NCI-H2227 (cell line): ENCODE measurements at regions not wholly inside any gene's neighbourhood (a gene's known extent, or its start where the extent isn't known, plus 50 kb on each side); places are given as distances from the start of the nearest gene placed in this dataset.

ENCODE experiments used
- DNase-seq: peaks from one replicate; lab custom pipeline; 2025; ENCODE audit not compliant: unreplicated experiment; lab: John Stamatoyannopoulos, UW

DNA sequence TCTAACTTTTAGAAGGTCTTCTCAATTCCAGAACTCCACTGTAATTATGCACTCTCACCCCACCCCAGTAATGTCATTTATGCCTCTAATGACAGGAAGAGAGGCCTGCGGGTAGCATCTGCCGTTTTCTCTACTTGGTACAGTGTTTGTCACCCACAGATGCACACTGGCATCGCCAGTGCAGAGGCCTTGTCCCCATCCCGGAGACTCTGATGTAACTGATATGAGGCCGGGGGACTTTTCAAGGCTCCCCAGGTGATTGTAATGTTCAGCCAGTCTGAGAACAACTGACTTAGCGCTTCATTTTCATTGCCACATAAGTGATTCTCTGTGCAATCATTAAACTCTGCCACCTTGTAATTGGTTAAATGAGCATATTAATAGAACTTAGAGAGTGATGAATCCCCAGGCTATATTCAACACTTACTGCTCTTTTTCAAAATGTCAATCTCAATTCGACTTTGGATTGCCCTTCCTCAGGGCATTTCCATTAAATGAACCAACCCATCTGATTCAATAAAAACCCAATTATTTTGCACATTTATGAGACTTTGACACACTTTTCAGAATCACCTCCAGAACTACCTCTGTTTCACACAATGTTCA, 113.2 kb downstream of the HERPUD2 start:
- no peak for DNase-seq

DNA sequence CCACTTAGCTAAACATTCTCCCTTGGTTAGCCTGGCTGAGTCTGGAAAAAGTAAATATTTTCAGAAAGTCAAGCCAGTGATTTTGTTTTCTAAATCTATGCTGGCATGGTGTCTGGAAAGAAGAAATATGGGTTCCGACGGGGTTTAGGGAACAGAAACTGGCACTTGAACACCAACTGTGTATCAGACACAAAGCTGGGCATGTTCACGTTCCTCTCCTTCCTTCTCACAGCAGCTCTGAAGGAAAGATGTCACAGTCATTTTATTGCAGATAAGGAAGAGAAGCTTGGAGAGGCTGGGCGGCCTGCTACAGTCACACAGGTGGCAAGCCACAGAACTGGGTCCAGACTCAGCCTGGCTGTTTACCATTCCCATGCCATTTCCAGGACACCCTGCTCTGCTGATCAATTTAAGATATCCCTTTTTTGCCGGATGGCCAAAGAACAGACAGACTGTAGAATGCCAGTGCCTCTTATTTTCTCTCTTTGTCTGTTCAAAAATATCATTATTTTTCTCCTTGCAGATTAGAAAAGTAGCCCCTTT, 118.8 kb downstream of the HERPUD2 start:
- DNase-seq, result no peak

DNA sequence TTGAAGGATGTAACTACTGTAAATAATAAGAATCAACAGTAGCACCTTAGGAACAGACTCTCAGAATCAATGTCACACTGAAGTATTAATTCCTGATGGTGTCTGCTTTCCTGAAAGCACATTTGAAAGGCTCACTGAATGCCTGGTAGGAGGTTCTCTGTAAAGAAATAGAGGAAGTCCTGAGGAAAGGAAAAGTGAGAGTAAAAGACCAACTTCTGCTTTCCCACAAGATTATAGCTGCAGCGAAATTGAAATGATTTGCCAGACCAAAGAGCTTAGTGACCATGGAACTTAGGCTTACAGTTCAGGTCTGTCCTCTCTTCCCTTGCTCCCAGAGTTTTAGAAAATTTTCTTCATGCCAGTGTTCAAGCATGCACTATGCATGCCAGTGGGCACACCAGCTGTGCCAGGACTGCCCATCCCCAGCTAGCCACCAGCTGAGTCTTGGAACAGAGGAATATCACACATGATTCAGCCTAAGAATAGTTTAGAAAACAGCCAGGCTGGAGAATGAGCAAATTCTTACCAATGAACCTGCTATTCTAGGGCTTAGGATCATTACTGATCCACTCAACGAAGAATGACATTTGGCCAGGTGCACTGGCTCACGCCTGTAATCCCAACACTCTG, 123.2 kb downstream of the HERPUD2 start:
- DNase-seq, result no peak

DNA sequence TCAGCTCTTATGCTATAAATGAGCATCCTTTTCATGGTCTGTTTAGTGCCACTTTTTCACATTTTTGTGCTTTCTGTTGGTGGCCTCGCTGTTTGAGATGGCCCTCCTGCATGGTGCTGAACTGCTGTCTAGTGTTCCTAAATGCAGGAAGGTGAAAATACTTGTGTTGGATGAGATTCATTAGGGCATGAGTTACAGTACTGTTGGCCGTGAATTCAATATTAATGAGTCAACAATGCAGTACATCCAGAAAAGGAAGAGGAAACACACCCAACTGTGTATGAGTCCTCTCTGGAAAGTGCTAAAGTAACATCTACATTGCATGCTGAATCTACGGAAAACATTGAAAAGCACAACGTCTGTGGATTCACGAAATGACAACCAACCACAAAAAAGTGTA, 124.0 kb downstream of the HERPUD2 start:
- DNase-seq, result no peak

DNA sequence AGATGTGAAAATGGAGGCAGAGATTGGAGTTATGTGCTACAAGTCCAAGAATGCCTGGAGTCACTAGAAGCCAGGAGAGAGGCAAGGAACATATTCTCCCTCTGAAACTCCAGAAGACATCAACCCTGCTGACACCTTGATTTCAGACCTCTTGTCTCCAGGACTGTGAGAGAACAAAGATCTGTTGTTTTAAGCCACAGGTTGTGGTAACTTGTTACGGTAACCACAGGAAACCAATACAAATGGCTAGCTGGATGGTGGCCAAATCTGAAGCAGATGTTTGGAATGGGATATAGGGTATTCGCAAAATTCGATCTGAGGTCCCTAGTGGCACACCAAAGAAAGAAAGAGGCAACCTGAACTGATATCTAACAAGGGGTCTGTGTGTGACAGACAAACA, 129.0 kb downstream of the HERPUD2 start:
- DNase-seq, result no peak

DNA sequence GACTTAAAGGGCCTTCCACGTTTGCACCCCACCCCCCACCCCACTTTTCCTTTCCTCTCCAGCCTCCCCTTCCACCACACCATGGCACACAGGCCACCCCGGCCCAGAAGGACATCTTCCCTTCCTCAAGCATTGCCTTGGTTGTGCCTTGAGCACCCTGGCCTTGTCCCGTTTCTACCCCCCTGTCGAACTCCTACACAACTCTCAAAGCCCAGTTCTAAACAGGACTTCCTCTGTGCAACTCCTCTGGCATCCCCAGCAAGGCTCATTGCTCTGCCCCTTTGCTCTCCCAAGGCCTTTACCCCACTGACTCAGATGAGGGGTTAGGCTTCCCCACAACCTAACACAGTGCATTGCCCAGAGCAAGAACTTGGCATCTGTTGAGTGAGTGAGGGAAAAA, 136.1 kb downstream of the HERPUD2 start:
- DNase-seq, result no peak

DNA sequence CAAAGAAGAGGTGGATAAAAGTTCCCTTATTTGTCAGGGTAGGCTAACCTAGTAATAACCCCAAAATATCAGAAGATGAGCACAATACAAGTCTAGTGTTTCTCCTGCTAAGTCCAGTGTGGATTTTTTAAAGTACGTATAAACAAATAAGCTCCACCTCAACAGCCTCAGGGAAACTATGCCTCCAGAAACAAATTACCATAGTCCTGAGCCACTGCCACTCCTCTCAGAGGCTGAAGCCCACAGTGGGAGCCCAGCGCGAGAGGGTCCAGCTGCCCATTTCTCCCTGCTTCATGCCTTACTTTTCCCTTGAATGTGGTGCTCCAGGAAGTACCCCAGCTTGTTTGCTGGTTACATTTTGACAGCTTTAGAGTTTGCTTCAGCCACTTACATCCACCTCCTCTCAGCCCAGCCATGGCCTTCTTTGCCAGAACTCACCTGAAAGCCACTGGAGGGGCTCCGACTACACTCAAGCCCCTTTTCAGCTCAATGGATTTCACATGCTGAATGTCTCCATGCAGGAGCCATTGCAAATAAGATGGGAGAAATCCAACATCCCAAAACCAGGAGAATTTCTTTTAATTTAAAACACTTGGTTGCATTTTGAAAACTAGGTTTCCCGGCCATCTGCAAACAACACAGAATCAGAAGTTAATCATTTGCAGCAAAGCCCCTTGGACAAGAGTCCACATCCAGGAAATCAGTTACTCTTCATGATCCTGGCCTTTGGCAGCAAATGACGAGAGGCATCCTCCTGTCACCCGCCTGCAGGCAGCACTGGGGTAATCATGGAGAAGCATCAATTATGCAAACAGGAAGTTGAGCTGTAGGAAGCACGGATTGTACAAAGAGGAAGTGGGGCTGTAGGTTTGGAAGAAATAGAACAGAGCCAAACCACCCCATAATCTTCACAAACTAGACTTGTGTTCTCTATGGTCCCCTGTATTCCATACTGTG, 138.1 kb downstream of the HERPUD2 start:
- no peak for DNase-seq

DNA sequence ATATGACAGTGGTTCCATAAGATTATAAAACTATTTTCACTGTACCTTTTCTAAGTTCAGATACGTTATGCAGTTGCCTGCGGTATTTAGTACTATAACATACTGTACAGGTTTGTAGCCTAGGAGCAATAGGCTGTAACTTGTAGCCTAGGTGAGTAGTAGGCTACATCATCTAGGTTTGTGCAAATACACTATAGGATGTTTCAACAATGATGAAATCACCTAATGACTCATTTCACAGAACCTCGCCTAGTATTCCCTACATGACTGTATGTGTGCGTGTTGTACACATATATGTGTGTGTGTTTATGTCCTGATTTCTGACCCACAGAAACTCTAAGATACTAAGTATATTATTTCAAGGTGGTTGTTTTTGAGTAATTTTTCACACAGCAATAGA, 139.0 kb downstream of the HERPUD2 start:
- no peak for DNase-seq

DNA sequence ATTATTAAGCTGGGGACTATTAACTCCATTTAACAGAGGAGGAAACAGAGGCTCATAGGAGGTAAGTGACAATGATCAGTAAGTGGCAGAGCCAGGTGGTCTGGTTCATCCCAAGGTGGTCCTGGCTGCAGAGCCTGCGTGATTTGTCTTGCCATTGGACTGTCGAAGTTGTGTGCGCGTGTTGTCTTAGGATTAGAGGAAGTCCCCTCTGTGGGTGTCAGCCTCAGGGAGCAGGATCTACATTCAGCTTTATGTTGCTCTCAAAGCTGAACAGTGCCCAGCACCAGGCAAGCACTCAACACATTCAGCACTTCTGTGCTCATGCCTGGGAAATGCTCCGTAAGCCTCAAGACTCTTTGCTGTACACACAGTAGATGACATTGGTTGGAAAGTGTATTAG, 139.5 kb downstream of the HERPUD2 start:
- DNase-seq, result no peak

DNA sequence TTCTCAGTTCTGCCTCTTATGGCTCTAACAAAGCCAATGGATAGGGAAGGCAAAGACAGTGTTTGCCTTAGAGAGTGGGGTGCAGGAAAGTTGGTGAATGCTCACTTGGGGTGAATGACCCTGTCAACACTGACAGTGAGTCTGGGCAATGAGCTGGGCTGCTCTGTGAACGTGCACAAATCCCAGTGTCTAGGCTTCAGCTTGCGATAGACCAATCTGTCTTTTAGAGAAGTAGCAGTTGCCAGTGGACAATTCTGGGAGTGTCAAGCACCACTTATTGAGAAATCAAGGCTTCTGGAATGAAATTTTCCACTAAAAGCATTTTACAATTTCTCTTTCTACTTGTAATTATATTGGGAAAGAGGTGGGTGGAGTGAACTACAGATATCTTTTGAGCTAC, 141.4 kb downstream of the HERPUD2 start:
- no peak for DNase-seq

DNA sequence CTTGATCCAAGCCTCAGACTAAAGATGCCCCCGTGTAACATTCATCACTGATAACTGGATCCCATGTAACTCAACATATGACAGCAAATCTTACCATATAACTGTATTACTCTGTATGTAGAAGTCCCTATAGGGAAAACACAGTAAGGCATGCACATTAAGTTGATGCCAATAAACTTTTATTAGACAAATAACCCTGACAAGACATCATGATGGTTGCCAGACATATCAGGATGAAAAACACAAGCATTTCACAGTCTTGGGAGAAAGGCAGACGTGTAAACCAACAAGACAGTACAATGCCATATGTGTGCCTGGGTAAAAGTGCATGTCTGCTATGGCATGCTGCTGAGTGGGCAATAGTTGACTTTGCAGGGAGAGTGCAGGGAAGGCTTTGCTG, 142.2 kb downstream of the HERPUD2 start:
- DNase-seq, result no peak

DNA sequence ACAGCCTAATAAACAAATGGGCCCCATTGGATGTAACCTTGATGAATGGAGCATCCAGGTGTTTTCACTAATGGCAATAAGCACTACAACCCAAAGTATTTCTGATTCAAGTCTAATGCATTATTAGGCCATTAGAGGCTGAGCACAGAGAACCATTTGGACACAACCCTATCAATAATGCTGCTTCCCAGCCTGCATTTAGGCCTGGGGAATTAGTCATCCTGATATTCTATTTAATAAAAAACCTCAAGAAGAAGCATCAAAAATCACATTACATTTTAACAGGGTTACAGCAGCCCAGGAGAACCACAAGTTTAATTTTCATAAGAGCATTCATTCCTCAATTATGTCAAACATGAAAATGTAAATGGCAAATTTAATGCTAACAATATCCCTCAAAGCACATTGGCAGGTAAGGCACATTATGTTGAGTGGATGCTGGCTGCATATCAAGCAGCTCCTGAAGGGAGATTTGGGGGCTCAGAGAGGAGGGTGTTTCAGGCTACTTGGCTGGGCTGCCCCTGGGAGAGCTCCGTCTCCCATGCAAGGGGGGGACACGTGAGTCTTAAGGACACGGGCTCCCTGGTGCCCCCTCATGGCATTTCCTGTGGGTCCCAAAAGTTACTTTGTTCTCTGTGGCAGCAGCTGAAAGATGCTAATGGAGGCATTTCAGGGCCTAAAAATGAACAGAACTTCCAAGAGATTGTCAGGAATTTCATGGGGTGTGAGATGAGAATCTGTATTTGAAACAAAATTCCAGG, 143.4 kb downstream of the HERPUD2 start:
- DNase-seq, result no peak

DNA sequence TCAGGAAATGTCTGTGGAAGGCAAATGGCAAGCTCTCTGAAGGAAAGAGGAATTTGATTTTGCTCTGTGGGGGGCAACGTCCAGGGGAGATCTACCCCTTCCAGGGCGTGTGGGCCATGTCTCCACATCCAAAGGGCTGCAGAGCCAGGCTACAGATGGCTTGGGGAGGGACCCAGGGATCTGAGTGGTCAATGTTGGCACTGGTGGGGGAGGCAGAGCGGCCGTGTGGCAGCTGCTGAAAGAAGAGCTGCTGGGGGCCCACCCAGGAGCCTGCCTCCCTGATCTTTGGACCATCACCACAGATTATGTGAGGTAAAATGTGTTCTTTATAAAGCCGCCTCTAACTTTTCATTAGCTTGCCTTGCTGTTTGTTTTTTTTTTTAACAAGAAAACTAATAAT, 144.1 kb downstream of the HERPUD2 start:
- no peak for DNase-seq

DNA sequence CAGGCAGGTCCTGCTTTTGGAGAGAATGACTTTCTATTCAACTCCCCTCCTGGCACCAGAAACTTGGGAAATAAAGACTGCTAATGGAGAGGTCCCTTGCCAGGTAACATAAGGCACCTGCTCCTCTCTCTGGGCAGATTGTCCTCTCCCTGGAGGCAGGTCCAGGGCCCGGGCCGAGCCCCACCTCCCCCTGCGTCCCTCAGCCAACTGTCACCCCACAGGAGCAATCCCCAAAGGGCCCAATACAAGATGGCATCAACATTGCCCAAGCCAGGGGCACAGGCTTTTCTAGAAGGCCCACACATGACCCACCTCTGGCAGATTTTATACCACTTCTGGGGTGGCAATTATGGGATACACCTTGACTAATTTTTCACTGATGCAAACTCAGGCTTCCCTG, 145.2 kb downstream of the HERPUD2 start:
- no peak for DNase-seq

DNA sequence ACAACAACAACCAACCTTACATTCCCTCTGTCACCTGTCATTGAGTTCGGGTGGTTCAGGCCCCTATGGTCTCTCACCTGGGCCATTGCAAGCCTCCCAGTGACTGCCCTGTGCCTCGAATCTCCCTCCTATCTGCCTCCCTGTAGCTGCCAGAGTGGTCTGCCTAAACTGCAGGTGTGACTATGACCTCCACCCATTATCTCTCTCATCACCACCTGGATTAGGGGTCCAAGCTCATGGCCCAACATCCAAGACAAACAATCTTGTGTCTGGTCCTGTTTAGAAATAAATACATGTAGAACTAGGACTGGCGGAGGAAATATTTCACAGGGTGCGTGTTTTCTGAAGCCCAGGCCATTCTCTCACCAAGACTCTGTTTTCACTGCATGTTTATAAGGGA, 146.6 kb downstream of the HERPUD2 start:
- no peak for DNase-seq

DNA sequence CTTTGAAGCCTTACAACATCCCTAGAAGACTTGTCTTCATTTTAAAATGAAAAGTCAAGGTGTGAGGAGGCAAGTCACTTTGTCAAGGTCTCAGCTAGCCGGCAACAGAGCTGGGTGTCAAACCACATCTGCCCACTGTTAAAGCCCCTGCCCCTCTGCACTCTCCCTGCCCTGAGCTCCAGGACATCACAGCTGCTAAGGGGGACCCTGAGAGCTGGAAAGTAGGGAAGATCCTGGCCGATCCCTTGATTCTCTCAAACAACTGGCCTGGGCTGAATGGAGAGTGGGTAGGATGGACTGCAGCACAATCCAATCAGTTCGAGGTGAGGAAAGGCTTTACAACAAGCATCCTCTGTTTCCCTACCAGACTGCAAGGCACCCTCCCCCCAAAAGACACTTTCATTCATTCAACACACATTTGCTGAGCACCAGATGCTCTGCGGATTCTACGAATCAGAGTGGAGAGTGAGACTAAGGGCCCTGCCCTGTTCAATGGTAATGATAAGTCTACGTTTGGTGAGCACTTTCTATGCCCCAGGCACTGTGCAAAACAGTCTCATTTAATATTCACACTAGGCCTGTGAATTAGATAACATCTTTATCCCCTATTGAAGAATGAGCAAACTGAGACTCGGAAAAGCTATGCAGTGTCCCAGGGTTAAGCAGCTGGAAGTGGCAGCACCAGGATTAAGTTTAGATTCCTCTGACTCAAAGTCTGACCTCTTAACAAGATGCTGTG, 148.1 kb downstream of the HERPUD2 start:
- DNase-seq, result no peak

DNA sequence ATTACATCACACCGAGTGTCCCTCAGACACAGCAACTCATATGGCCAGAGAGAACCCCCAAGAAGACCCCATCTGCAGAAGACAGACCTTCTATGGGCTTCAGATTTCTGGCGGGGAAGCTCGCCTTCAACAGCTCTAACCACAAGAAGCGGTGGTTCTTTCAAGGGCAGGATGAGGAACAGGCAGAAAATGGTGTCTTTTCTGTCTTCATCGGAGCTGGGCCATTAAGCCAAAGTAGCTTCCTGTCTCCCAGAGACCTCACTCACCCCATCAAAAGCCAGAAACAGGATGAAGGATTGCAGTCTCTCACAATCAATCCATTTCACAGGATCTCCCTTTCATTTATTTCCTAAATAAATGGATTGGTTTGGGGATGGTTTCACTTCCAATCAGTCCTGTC, 149.1 kb downstream of the HERPUD2 start:
- DNase-seq, result no peak

DNA sequence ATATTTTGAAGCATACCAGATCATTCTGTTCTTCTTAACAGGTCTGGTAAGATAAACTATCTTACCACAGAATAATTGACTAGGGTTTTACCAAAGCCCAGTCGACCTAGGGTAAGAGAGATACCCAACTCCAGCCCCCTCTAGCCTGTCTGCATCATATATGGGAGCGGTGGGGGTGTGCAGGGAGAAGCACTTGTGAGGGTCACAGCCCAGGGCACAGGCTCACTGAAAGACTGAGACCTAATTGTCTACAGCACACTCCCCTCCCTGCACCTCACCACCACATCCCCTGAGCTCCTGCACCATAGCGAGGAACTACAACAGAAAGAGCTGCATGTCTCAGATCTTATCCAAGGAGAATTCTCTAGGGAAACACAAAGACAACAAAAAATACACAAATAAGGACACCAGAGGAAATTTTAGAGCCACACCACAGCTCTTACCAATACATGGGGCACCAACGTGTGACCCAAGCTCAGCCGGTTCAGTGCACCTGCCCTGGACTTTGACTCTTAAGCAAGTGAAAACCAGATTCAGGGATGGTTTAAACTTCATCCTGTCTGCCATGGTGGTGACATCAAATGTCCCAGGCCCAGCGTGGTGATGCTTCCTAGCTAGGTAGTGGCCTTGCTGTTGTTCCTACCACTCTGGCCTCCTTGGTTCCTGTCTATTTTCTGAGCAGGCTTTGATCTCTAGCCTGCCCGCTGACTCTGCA, 150.8 kb downstream of the HERPUD2 start:
- DNase-seq, result no peak

DNA sequence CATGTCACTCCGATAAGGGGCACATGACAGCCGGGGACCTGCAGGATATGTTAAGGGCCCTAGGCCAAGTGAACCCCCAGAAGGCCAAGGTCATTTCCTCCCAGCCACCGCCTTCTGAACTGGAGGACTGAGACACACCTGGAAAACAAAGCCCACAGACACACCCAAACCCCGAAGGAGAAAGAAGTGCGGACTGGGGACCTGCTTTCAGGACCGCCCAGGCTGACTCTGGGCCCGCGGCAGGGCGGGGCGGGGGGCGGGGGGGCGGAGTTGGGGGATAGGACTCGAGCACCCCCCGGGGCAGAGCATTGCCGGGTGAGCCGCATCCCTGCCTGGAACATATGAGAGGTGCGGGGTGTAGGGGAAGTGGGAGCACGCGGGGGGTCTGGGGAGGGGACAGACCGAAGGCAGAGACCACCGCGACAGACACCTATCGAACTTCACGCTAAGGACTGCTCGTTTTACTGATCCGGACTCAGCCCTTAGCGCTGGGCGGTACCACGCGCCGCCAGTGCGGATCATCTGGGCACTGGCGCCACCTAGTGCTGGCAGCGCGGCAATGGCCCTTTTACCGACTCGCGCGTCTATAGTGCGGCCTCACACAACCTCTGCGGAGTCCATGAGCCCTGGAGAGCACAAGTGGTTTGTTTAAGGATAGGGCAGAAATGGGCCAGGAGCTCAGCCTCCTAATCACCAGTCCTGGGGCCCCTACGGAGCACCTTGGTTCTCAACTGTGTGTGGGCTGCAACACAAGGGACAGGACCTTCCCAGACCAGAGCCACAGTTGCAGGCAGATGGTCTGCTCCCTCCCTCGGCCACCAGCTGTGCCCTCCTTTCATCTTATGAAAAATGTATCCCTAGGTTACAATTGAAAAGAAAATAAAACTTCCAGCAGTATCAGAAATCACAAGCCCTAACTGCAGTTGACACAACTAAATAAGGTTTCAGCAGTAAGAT, 157.6 kb downstream of the HERPUD2 start:
- peak; percentile 81 for DNase-seq
